ENCODE measurements at regions not wholly inside any gene's neighbourhood (a gene's known extent, or its start where the extent isn't known, plus 50 kb on each side); places are given as distances from the start of the nearest gene placed in this dataset.

DNA sequence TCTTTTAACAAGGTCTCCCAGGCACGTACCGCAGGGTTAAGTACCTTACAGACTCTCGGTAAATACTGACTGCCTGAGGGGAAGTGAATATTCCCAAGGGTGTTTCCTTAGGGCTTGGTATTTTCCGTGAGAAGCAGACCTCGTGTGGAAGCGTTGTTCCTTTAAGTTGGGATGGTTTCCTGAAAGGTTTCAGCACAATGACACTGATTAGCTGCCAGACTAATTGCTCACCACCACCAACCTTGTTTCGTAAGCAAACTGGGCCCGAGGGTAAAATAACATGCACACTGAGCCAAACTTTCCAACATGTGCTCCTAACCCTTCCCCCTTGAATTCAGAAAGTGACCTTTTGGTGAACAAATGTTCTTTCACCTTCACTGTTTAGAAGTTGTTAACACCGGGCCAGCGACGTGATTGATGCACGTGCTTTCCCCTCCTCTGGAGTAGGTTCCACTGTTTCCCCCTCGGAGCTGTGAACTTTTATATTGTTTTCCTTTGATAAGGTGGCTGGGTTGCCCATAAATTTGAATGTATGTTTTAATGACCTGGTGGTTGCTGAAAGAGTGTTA lies 128.1 kb upstream of the RPS23 start:
- TF ChIP-seq, protein P1, sequence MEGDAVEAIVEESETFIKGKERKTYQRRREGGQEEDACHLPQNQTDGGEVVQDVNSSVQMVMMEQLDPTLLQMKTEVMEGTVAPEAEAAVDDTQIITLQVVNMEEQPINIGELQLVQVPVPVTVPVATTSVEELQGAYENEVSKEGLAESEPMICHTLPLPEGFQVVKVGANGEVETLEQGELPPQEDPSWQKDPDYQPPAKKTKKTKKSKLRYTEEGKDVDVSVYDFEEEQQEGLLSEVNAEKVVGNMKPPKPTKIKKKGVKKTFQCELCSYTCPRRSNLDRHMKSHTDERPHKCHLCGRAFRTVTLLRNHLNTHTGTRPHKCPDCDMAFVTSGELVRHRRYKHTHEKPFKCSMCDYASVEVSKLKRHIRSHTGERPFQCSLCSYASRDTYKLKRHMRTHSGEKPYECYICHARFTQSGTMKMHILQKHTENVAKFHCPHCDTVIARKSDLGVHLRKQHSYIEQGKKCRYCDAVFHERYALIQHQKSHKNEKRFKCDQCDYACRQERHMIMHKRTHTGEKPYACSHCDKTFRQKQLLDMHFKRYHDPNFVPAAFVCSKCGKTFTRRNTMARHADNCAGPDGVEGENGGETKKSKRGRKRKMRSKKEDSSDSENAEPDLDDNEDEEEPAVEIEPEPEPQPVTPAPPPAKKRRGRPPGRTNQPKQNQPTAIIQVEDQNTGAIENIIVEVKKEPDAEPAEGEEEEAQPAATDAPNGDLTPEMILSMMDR (IDR thresholded peaks at IDR 0.05) = no peak
- no peak for TF ChIP-seq POLR2A (IDR thresholded peaks at IDR 0.05)

Data from tibial nerve (tissue), 3 donors.